AG09319 (cell line): ENCODE measurements at regions not wholly inside any gene's neighbourhood (a gene's known extent, or its start where the extent isn't known, plus 50 kb on each side); places are given as distances from the start of the nearest gene placed in this dataset.

ENCODE experiments used
- DNase-seq: peaks from one replicate; pipeline ENCODE4 v3.0.0-alpha.2; 2010; ENCODE audit warnings: low read depth; ENCODE audit errors: extremely low read depth
- TF ChIP-seq, protein P1 (sequence below): IDR thresholded peaks from 2 replicates; pipeline ENCODE4 v1.5.1; 2011; ENCODE audit warnings: low read depth, mild to moderate bottlenecking, inconsistent platforms, low read length, moderate library complexity

DNA sequence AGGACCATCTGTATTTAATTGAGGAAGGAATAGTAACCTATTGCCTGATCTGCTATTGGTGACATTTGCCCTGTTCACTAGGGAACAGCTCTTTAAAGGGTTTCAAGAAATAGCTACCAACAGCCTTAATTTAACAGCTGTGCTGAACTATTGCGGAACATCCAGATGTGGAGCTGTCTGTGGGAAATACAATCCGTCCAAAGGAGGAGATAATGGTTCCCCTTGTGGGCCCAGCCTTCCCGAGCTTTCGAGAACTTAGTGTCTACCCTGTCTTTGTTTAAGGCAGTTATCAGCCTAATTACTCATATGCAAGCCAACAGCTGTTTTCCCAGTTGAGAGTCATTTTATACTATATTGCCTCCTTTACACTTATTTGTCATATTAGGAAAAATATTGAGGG lies 398.6 kb downstream of the WDR72 start:
- DNase-seq: no peak
- TF ChIP-seq, protein P1, sequence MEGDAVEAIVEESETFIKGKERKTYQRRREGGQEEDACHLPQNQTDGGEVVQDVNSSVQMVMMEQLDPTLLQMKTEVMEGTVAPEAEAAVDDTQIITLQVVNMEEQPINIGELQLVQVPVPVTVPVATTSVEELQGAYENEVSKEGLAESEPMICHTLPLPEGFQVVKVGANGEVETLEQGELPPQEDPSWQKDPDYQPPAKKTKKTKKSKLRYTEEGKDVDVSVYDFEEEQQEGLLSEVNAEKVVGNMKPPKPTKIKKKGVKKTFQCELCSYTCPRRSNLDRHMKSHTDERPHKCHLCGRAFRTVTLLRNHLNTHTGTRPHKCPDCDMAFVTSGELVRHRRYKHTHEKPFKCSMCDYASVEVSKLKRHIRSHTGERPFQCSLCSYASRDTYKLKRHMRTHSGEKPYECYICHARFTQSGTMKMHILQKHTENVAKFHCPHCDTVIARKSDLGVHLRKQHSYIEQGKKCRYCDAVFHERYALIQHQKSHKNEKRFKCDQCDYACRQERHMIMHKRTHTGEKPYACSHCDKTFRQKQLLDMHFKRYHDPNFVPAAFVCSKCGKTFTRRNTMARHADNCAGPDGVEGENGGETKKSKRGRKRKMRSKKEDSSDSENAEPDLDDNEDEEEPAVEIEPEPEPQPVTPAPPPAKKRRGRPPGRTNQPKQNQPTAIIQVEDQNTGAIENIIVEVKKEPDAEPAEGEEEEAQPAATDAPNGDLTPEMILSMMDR: no peak

DNA sequence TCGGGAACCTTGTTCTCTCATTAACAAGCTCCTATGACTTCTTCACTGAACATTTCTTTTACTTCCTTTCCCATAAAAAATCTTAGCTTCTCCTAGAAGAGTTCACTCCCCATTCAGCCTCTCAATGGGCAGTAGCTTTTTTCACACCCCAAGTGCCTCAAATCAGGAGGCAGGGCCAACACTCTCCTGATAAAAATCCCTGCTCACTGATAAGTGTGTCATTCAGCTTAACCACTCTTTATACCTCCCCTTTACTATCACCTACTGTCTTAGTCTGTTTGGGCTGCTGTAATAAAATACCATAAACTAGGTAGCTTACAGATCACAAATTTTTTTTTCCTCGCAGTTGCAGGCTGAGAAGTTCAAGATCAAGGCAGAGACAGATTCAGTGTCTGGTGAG lies 400.4 kb downstream of the WDR72 start:
- TF ChIP-seq, protein P1: no peak
- DNase-seq: no peak

DNA sequence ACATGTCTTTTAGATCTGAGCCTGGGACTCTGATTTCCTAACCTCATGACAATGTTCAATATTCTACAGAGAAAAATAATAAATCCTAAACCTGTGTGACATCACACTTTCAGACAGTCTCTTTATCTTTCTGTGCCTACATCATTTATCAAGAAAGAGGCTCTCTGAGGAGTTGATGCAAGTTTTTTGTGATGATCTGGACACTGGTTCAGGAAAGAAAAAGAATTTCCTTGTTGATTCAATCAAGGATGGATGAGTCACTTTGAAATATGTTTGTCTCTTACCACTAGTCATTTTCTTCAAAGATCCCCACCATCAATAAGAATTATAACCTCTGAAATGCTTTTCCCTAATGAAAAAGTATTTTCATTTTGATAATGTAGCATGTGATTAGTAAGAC lies 404.6 kb downstream of the WDR72 start:
- DNase-seq: no peak
- TF ChIP-seq, protein P1: no peak

DNA sequence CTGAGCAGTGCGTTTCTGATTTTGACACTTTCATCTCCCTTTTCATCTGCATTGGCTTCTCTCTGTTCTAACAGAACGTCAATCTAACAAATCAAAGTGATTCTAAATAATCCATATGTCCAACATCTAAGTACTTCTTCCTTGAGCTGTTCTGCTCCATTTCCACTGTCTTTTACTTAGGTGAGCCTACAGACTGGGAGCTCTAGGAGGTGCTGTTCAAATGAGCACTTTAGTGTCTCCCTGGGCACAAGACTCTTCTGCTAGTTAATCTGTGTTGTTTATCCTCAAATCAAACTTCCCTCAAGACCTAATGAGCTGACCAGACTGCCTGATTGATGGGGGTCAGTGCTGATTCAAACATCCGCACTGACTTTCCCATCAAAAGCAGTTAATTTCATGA lies 408.1 kb downstream of the WDR72 start:
- no peak for DNase-seq
- TF ChIP-seq, protein P1: no peak

DNA sequence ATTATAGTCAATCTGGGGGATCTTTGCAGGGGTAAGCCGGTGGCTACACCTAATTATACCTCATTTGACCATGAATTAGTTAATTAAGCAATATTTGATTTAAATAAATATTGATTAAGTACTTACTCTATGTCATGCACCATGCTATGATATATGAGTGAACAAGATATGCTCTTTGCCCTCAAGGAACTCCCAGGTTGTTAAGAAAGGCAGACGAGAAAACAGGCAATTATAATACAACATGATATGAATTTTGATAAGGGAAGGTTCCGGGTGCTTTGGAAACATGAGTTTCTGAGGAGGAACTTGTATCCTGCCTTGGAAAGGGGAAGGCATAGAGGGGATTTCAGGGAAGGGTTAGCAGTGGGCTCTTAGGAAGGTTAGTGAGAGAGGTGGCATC lies 412.9 kb downstream of the WDR72 start:
- TF ChIP-seq, protein P1: no peak
- DNase-seq: no peak

DNA sequence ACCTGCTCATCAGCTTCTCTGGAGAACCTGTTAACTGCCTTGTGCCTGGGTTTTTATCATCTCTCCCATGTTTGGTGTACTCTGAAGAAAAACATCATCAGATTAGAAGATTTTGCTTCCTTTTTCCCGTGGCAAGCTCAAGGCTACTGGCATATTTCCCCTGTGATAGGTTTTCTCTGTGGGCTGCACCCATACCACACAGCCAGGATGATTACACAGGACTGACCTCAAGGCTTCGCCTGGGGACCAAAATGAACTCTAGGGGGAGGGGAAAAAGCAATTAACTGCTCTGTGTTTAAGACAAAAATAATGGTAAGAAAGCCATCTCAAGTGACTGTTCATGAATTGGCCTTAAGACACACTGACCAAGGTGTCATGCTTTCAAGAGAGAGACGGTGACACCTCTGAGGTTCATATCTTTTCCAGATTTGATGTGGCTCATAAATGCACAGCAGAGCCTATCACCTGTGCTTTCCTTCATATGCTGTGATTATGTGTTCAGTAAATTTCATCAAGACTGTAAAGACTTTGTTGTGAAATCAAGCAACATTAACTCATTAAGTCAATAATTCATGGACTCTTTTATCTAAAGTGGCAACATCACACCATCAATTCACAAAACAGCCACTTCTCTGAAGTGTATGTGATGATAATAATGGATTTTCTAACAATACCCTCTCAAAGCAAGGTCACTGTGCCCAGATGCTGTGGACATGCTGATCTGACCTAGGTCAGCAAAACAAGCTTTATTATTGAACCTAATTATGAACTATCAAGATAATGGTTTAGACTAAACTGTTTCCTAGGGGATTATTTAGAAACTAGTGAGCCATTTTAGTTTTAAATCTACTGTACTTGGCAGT lies 427.9 kb downstream of the WDR72 start:
- TF ChIP-seq, protein P1: no peak

DNA sequence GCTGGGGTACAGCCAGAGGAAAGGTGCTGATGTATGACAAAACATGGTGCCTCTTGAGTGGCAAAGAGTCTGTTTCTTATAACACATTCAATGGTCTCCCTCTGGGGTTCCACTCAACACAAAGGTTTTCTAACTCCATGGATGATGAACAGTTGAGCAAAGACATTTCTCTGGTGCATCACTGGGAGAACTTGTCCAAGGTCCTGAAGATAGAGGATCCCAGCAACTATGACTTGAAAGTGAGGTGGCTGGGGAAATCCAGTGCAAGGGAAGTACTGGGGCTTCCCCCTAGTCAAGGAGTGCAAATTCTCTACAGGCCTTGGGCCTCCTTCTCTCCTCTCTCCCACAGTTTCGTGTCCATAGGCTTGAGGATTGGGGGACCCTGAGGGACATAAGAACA lies 431.1 kb downstream of the WDR72 start:
- TF ChIP-seq, protein P1: no peak
- DNase-seq: no peak

More for the DNA sequence above, 427.9 kb downstream of the WDR72 start:
- no peak for DNase-seq
